Stimulated activated CD4-positive, alpha-beta T cell treated with anti-CD3 and anti-CD28 coated beads, TNF-alpha, amount 100 ng/mL, for 24 hours (primary cell): ENCODE measurements at regions not wholly inside any gene's neighbourhood (a gene's known extent, or its start where the extent isn't known, plus 50 kb on each side); places are given as distances from the start of the nearest gene placed in this dataset.

Experiments used
- DNase-seq, 3 experiments: peaks; one replicate each; pipeline ENCODE4 v3.0.0-alpha.2; 2020; ENCODE audit warnings: low read depth in 3 of 3

GRCh38 chr3:88940296-88940695 is 167.1 kb upstream of the EPHA3 start:
- DNase-seq, result no peak

- no peak for DNase-seq
These were observed 160.4 kb upstream of the EPHA3 start for GRCh38 chr3:88947013-88947412.

- DNase-seq, result no peak
These were observed 152.6 kb upstream of the EPHA3 start for GRCh38 chr3:88954853-88955252.

- no peak for DNase-seq
These were observed 152.1 kb upstream of the EPHA3 start for GRCh38 chr3:88955274-88955673.

- no peak for DNase-seq
These were observed 149.5 kb upstream of the EPHA3 start for GRCh38 chr3:88957711-88958439.

GRCh38 chr3:88960019-88960418 is 147.4 kb upstream of the EPHA3 start:
- no peak for DNase-seq

- no peak for DNase-seq
These were observed 144.4 kb upstream of the EPHA3 start for GRCh38 chr3:88963003-88963402.

- no peak for DNase-seq
These were observed 127.7 kb upstream of the EPHA3 start for GRCh38 chr3:88979760-88980159.

GRCh38 chr3:88983458-88983857 is 124.0 kb upstream of the EPHA3 start:
- DNase-seq, result no peak

- DNase-seq, result no peak
These were observed 123.2 kb upstream of the EPHA3 start for GRCh38 chr3:88984256-88984655.

- DNase-seq, result no peak
These were observed 122.6 kb upstream of the EPHA3 start for GRCh38 chr3:88984832-88985231.

GRCh38 chr3:88985491-88985890 is 121.9 kb upstream of the EPHA3 start:
- no peak for DNase-seq

- DNase-seq, result no peak
These were observed 120.6 kb upstream of the EPHA3 start for GRCh38 chr3:88986834-88987233.

- no peak for DNase-seq
These were observed 119.6 kb upstream of the EPHA3 start for GRCh38 chr3:88987776-88988175.

GRCh38 chr3:88988906-88989305 is 118.5 kb upstream of the EPHA3 start:
- no peak for DNase-seq

- DNase-seq, result no peak
These were observed 115.9 kb upstream of the EPHA3 start for GRCh38 chr3:88991496-88991895.

- no peak for DNase-seq
These were observed 110.7 kb upstream of the EPHA3 start for GRCh38 chr3:88996691-88997090.

- DNase-seq, result no peak
These were observed 110.2 kb upstream of the EPHA3 start for GRCh38 chr3:88997260-88997659.

- no peak for DNase-seq
These were observed 106.5 kb upstream of the EPHA3 start for GRCh38 chr3:89000886-89001285.

- DNase-seq, result no peak
These were observed 105.2 kb upstream of the EPHA3 start for GRCh38 chr3:89002191-89002590.

- DNase-seq, result no peak
These were observed 93.9 kb upstream of the EPHA3 start for GRCh38 chr3:89013536-89013935.

GRCh38 chr3:89017531-89017930 is 89.9 kb upstream of the EPHA3 start:
- no peak for DNase-seq

- DNase-seq, result no peak
These were observed 82.2 kb upstream of the EPHA3 start for GRCh38 chr3:89025185-89025584.

- no peak for DNase-seq
These were observed 74.9 kb upstream of the EPHA3 start for GRCh38 chr3:89032346-89033013.
